NCI-H2227 (cell line): ENCODE measurements at regions not wholly inside any gene's neighbourhood (a gene's known extent, or its start where the extent isn't known, plus 50 kb on each side); places are given as distances from the start of the nearest gene placed in this dataset.

Experiments
- DNase-seq: peaks from one replicate; lab custom pipeline; 2025; ENCODE audit not compliant: unreplicated experiment; lab: John Stamatoyannopoulos, UW

DNA sequence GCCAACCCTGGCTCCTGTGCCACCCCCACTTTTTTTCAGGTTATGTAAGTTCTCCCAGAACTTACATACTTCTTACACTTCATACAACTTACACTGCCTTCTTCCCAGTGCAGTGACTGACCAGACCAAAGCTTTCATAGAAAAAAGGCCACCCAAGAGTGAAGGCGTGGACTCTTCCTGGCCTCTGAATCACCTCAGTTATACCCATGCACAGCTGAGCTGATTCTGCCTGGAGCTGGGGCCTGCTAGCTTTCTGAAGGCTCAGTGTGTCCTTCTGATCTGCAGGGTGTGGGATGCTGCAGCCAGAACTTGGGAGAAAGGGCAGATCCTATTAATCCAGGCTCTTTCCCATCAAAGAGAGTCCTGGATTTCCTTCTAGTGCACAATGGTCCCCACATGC lies 216.1 kb downstream of the TTC32 start:
- DNase-seq, result no peak

DNA sequence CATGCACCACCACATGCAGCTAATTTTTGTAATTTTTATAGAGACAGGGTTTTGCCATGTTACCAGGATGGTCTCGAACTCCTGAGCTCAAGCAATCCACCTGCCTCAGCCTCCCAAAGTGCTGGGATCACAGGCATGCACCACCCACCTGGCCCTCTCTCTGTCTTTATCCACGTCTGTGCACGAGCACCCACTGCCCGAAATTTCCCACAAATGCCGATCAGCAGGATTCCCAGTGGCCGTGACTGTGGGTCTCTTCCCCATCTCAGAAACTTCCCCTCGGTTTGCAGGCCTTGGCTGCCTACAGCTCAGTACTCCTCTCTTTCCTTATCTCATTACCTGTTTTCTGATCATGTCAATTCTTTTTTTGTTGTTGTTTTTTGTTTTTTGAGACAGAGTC lies 217.3 kb downstream of the TTC32 start:
- no peak for DNase-seq

DNA sequence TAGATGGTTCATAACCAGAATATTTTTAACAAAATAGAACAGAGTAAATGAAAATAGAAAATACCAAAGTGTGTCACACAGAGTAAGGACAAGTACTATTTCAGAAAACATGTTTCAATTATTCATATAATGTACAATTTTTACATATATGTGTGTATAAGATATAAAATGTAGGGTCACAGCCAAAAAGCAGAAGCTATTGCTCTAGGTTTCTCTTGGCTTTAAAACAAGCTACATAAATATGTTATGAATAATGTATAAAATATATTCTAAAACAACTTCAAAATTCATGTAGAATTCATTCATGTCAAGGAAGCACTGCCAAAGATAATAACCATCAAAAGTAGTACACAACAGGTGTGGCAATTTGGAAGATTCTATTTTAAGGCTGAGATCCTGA lies 218.2 kb downstream of the TTC32 start:
- no peak for DNase-seq

DNA sequence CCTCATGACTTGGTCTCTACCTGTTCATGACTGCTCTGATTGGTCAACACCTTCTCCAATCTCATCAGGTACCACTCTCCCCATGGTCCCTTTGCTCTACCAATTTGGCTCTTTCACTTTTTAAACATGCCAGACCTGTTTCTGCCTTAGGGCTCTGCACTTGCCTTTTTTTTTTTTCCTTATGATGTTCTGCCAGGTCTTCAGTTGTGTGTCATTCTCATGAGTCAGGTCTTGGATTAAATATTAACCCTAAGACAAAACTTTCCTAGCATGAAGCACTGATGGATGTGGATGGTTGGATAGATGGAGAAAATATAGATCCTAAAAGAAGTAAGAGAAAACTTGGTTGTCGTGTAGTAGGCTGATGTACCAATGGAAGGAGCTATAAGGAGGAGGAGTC lies 219.3 kb downstream of the TTC32 start:
- DNase-seq, result no peak

DNA sequence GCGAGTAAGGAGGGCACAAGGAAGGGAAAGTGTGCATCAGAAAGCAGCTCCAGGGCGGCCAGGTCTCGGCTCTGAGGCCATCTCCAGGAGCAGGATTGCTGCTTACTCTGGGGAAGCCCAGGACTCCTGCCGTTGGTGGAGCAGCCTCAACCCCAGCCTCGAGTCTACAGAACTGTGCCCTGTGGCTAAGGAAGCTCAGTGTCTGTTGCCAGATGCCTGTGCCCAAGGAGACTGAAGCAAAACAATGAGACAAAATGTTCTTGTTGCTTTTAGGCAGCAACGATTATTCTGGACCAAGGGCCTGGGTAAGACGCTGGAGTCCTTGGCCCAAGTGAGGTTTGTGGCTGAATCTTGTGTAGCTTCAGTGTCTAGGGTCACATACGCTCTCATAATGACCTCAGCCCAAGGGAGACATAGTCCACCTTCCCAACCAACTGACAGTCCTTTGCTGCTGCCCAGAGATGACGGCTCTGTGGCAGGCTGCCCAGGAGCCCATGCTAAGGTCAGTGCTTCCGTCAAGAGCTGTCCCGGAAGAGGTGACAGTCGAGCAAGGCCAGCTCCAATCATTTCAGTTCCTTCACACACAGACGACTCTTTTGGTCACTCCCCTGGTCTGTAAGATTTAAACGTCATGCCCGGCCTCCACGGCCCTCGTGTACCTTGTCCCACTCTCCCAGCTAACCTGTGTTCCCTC lies 223.8 kb downstream of the TTC32 start:
- no peak for DNase-seq

DNA sequence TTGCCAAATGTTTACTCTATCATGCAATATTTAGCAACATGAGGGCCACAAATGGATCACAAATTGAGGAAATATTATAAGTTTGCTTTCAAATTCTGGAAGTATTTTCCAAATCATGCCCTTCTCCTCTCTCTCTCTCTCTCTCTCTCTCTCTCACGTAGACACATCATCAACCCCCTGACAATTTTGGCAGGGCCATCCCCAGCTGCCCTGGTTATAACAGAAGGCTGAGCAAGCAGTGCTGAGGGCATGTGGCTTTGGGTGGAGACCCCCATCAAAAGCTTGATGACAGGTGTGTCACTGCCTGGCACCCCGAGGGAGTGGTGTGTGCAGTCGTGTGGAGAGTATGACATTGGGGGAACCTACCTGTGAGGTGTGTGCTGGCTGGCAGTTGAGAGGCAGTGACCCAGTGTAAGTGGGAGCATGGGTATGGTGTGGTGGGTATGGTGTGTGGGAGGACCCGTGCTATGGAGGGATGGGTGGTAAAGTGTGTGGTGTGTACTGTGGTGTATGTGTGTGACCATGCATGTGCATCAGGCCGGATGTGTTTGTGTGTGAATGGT lies 224.5 kb downstream of the TTC32 start:
- no peak for DNase-seq

DNA sequence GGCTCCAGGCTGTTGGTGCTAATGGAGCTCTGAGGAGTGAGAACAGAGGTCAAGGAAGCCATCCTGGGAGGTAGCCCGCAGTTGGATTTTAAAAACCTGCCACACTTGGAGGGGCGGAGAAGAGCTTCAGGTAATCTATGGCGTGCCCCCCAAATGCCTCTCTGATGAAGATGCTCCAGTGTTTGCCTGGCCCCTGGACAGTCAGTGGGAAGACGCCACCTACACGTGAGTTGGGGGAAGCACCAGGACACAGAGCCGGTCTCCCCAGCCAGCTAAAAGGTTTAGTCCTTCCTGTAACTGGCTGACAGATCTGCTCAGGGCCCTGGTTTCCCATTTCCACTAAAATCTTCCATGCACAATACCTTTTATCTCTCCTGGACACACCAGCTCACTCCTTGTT lies 225.0 kb downstream of the TTC32 start:
- no peak for DNase-seq

DNA sequence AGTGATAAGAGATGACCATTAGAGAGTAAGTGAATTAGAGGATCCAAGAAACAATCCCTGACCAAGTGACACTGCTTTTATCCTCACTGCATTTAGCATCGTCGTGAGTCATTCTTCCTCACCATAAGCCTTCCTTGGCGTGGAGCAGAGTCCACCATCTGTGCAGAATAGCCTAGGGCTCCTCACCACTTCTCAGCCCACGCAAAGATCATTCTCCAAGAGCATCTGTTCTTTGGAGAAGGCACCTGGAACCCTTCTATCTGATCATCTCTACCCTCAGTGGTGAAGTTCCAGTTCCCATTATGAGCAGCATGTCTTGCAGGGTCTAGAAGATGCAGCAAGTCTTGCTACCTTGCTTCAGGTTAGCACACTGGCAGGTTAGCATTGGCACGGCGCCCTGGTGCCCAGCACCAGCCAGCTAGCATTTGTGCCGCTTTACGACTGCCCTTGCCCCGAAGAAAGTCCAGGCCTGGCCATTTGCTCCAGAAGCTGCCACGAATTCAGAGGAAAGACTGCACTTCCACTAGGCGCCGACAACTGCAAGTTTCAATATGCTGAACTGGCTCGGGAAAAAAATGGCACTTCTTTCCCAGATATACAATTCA lies 225.8 kb downstream of the TTC32 start:
- DNase-seq, result no peak

DNA sequence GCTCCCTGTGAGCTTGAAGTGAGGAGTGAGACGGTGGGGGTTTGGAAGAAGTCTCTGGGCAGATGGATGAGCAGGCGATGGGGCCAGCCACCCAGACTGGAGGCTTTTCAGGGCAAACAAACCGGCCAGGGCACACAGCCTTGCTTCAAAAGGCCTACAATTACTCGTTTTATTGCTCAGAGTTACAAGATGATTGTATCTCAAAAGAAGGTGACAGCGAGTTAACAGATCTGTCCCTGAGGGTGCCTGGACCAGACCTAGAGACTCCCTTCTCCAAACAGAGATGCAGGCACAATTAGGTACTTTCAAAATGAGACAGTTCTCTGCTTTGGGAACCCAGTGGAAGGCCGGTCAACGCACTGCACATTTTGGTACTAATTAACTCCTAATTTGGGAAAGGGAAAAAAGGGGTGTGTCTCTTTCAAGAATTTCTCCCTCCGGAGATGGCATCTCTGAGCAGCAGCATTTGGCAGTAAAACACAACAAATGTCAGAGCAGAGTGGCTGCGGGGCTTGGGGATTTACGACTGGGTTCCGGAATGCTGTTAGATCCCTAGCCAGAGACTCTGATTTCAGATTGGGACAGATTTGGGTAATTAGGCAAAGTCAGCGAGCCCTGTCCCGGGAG lies 226.7 kb downstream of the TTC32 start:
- DNase-seq, result no peak

DNA sequence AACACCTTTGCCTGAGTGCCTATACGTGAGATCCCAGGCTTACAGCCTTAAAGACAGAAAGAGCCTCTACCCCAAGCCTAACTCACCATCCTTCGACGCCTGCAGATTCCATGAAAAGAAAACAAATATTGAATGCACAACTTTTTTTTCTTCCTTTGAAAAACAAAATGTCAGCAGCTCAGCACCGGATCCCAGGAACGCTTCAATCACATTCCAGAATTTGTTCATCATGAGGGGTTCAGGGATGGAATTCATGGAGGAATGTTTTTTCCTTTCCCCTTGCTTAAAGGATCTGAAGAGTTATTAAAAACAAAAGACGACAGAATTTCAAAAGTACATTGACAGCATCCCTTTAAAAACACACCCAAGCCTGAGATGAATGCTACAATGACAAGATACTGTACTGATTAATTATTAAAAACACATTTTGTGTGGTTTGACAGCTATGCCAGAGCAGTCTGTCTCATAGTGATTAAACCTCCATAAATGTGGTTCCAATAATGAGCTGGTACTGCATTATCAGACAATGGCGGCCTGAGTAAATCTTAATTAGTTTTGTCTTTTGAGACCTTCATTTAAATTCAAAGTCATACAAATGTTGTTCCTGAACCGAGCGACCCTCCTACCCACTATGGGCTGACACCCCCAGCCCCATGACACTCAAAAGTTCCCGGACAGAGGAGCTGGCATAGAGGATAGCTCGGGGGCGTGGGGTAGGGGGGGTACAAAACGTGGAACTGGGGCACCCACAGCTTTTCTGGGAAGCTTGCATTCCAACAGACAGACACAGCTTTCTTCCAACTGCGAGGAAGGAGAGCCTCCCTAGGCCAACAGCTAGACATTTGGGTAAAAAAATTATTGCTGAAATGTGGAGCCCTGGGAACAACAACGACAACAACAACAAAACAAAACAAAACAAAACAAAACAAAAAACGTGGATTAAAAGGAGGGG lies 227.5 kb downstream of the TTC32 start:
- no peak for DNase-seq

DNA sequence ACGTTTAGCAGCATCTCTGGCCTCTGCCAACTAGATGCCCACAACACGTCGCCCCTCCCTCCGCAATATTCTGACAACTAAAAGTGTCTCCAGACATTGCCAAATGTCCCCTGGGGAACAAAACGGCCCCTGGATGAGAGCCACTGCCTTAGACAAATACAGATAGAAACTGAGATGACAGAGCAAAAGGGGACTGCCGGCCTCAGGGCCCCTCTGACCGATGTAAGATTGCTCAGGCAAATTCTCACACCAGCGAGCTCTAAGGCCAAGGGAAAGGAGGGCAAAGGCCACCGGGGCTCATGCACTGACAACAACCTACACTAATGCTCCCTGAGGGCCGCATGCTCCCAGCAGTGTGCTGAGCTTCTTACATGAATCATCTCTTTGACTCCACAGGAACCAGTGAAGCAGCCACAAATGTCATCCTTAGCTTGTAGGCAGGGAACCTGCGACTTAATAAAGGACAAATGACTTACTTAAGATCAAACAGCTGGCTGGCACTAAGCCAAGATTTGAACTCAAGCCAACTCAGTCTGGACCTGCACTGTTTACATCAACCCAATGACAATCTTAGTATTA lies 228.5 kb downstream of the TTC32 start:
- DNase-seq, result no peak

DNA sequence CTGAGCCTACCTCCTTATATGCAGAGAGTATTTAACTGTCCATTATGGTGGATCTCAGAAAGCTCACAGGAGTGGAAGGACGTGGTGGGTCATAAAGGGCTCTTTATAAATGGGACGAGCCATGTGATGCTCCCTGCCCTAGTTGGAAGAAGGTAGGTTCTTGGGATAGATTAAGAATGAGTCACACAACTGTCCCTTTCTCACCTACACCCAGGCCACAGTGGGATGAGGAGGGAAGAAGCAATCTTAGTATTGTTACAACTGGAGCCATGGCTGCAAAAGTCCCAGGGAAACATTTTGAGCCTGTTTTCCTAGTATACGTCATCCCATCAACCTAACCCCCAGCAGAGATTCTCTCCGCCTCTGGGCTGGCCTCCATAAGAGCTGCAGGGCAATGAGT lies 229.9 kb downstream of the TTC32 start:
- DNase-seq, result no peak

DNA sequence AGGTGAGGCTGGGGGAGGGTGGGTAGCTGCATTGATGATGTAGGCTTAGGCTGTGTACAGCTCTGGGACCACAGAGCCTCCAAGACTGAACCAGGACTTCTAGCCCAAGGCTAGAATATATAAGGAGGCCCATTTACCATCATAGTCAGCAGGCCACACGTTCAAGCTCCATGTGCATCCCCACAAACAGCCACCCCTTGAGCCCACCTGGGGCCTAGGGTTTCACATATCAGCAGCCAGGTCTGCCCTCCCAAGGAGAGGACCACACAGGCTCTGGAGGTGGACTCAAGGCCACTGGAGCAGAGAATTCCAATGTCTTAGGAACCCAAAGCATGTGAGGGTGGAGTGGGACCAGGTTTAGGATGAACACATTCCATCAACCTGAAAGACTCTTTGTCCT lies 230.5 kb downstream of the TTC32 start:
- no peak for DNase-seq

DNA sequence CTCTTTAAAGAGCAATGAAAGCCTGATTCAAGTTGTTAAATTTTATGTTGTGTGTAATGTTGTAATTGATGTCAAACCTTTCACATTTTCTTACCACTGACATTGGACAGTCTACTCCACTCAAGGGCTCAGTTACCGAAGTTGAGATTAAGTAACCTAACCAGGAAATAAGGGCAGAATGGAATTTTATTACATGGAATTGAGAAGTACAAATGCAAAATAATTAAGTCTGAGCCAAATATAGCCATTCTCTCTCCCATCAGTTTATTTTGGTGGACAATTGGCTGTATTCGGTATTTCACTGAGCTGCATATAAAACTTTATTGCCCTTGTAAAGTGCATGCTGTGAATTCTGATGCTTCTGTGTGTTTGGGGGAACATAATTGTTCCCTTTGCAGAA lies 231.5 kb downstream of the TTC32 start:
- no peak for DNase-seq

DNA sequence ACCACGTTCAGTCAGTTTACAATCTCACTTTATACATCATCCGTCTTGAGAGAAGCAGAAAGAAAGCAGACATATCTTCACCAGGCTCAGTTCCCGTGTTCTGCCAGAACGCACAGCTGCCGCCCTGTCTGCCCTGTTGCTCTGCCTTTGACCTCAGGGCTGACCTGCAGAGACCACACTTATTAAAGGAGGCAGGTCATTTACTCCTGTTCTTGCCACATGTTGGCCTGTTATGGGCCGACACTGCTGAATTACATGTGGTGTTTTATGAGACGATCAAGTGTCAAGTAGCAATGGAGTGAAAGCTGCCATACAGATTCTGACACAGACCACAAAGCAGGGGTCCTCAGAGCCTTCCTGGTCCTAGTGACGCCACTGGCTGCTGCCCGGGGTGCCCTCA lies 232.2 kb downstream of the TTC32 start:
- no peak for DNase-seq

DNA sequence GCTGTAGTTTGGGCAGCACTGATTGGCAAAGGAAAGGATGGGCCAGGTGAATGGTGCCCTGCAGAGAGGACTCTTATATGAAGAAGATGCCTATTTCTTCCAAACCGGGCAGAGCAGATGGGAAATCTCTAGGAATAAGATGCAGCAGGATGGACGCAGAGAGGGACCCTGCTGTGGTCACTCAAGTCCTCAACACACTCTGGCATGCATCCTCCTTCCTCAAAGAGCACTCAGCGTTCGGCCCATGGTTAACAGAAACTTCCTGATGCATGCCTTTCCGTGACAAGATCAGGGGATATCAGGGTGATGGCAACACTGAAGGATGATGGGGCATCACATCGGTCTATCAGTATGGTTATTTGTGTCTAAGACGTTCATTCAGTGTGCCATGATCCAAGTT lies 232.7 kb downstream of the TTC32 start:
- no peak for DNase-seq

DNA sequence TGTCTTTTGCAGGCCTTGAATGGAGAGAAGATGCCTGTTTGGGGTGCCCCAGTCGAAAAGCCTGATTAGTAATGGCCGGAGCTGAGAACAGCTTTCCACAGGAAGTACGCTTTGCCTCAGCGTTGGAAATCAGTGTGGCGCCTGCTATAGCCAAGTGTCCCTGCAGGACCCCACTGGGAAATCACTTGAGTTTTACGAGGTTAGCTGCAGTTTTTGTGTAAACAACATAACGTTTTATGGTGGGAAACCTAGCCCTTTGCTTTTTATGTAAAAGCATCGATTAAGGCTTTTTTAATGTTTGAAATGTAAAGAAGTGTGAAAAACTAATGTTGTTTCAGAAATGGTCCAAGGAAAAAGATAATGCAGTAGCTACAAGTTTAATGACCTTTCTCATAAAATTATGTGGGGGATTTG lies 234.2 kb downstream of the TTC32 start:
- DNase-seq, result no peak

DNA sequence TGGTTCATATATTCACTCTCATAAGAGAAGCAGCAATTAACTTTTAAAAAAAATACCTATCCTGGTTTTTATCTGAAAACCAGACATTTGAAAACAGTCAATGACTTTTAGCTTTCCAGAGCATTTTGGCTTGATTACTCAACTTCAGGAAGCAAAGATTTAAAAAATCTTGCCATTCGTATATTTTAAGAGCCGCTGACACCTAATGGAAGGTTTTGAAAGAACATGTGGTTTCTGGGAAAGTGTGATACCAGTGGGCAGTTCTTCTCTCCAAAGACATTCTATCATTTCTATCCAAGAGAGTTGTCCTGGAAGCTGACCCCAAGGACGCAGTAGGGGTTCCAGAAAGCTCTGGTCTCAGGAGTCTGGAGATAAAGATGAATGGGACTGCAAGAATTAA lies 234.7 kb downstream of the TTC32 start:
- no peak for DNase-seq

DNA sequence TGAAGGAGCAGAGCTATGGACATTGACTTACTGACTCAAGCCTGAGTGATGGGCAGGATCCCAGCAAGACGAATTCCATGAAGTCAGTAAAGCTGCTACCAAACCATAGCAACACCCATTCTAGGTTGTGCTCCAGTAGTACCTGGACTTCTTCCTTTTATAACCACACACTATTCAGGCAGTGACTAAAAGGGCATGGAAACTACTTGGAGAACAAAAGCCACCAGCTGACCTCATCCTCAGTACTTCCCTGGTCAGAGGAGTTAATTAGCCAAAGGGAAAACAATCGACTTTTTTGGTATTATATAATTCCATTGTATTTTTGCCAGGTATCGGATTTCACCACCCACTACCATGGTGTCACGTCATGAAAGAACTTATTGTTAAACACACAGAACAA lies 237.1 kb downstream of the TTC32 start:
- DNase-seq, result no peak

DNA sequence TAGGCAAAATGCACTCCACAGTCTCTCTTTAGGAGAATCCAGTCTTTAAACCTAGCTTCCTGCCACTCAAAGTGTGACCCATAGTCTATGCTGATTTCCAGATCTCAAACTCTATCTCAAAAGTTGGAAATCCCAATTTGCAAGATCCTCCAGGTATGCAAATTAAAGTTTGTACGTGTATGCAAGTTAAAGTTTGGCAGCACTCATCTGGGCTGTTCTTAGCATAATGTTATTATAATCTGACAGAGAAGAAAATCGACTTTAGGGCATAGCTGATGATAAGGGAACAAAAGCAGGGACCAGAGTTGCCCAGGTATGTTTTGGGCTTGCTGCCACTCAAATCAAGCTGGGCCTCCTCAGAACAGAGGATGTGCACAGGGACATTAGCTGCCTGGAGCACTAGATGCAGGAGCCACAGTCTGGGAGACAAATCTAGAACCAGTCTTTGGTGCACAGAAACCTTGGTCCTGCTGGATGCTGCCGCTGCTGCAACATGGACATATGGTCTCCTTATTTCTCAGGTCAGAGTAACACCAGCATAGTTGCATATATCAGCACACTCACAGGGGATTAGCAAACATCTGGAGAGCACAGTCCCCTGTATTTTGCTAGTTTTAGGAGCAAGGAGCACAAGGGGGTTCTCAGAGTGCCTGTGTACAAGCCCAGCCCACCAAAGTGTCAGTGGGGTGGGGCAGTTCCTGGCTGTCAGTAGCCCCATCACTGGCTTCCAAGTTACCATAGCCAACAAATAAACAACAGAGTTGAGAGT lies 242.6 kb downstream of the TTC32 start:
- DNase-seq, result no peak
